Cerebellar nuclear complex (tissue), 1 donor: ENCODE measurements at regions not wholly inside any gene's neighbourhood (a gene's known extent, or its start where the extent isn't known, plus 50 kb on each side); places are given as distances from the start of the nearest gene placed in this dataset.

Experiments
- DNase-seq, 2 experiments: peaks; one replicate each; lab custom pipeline; 2025; lab: John Stamatoyannopoulos, UW

DNA sequence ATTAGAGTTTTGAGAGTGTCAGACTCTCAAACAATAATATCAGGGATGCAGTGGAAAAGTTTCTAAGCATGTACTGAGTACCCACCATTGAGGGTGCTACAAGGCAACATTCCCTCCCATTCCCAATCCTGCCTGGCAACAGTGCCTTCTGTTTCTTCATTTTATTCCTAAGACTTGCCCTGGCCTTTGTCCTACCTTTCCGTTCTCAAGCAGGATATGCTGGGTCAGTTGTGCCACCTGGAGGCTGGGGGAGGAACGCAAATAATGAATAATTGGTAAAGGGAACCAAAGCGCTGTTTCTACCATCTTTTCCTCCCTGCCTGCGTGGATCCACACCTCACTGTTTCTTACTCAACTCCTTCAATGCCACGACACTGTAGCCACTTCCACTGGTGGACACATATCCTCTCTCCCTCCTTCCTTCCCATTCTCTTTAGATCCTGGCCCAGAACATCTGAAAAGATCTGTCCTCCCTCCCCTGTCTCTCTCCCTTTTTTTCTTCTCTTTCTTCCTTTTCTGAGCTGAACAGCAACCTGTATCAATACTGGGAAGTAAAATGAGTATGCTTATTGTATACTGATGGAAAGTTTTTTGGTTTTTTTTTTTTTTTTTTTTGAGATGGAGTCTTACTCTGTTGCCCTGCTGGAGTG, 149.5 kb downstream of the C9orf152 start:
- no peak for DNase-seq

- no peak for DNase-seq
These were observed 148.5 kb downstream of the C9orf152 start for GRCh38 chr9:110059461-110059860.

DNA sequence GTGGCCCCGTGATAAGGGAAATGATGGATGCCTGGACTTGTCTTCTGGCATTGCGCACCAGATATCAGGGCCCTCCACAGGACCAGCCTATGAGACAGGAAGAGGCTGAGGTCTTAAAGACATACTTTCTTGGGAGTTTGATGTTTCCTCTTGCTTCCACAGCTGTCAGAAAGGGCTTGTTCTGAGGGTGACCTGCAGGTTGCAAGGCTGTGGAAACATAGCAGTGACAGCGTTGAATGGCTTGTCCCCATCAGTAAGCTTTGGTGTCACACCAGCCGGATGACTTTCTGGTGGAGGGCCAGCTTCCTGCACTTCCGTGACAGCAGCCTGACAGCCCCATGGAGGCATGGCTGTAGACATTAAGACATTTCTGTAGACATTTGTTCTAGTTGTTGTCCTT, 143.2 kb downstream of the C9orf152 start:
- DNase-seq = no peak

GRCh38 chr9:110065532-110065931, 142.4 kb downstream of the C9orf152 start:
- DNase-seq = no peak

DNA sequence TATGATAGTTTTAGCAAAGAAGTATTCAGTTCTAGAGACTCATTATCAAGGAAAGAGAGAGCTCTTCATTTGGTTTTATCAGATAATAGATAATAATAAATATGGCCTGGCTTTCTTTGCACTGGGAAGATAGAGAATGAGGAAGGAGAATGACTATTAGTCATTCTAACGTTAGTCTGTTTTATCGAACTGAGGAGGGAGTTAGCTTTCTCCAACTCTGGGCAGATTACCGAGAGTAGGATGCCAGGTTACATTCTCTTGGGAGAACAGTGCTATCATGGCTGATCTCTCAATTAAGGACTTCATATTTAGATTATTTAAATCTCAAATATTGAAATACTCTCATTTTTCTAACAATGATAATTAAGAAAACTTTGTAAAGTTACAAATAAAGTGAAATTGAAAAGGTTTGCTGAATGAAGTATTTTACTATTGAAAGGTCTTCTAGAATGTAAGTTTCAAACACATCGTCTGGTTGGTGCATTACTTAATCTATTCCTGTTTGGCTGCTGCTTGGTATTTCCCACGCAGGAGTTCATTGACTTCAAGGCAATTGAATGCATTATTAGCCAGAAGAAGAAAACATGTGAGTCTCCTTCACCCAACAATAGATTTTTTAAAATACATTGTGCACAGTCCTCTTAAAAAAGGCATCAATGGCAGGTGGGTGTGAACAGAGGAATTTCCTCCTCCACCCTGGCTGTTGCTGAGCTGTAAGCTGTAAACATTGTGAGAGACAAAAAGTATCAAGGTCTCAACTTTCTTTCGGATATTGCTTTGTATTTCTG, 140.8 kb downstream of the C9orf152 start:
- DNase-seq = no peak

GRCh38 chr9:110068212-110068611, 139.7 kb downstream of the C9orf152 start:
- DNase-seq = no peak

DNA sequence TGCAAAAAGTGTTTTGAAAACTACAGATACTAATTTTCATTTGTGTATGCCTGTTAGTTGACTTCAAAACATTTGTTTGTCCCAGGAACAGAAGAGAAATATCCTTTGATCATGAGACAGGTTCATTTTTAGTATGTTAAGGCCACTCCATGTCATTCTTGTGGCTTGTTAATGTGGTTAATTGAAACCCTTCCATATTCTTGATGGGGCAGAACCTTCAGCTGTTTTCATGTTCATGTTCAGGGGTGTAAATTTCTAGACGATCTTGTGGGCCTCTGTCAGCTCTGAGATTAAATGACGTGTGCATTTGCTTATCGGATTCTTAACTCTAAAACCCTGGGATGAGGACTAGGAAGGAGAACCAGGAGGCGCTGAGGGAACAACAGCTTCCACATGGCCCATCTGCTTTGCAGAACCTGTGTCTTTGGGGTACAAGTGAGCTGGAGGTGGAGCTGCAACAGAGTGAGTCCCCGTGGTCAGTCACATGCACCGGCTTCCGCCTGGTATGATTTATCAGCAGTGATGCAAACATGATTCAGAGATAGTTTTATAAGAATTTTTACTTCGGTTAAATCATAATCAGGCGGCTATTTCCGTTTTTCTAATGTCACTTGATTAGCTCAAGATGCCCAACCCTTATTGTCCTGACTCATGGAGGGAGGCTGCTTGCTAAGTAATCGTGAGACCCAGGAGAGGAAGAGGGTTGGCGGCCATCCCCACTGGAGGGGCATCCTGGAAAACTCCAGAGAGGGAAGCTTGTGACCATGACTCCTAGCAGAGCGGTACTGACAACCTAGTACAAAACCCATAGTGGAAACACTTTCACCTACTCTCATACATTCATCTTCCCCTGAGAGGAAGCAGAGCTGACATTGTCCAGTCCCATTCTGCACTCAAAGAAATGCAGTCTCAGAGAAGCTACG, 138.4 kb downstream of the C9orf152 start:
- DNase-seq = no peak

- DNase-seq = no peak
These were observed 135.2 kb downstream of the C9orf152 start for GRCh38 chr9:110072597-110073355.

GRCh38 chr9:110073356-110073905, 134.5 kb downstream of the C9orf152 start:
- DNase-seq = no peak

GRCh38 chr9:110076894-110077725, 130.8 kb downstream of the C9orf152 start:
- DNase-seq = no peak

GRCh38 chr9:110077925-110078324, 130.0 kb downstream of the C9orf152 start:
- DNase-seq = no peak

DNA sequence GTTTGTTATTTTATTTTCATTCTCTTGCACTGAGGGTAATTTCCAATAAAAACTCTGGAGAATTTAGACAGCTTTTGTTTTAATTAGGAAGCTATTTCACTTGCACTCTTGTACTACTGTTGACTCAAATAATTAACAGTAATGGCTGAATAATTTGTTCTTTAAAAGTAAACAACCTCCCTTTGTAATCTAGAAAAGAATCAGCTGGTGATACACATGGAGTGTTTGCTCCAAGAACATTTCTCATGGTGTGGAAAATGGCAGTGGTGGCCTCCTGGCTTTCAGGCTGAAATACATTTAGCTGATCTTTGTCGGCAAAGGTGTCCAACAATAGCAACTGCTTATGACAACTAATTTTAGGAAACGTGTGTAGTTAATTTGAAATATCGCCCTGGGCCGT, 129.4 kb downstream of the C9orf152 start:
- no peak for DNase-seq

GRCh38 chr9:110081395-110081794, 126.6 kb downstream of the C9orf152 start:
- no peak for DNase-seq

GRCh38 chr9:110083866-110084265, 124.1 kb downstream of the C9orf152 start:
- DNase-seq = no peak

- no peak for DNase-seq
These were observed 121.4 kb downstream of the C9orf152 start for GRCh38 chr9:110086537-110086936.

DNA sequence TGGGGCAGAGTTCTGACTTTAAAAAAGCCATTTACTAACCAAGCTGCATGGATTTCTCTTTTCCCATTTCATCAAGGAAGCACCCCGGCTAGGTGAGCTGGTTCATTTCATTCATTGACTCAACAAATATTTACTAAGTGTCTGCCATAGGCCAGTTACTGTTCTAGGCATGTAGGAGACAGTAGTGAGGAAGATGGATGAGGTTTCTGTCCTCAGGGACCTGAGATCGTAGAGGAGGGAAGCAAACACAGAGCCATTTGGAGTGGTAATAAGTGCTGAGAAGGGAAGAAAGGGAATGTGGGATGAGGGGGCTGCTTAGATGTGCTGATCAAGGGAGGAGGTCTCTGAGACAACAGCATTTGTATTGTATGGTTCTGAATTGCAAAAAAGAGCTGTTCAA, 120.4 kb downstream of the C9orf152 start:
- no peak for DNase-seq

- no peak for DNase-seq
These were observed 119.9 kb downstream of the C9orf152 start for GRCh38 chr9:110088099-110088498.

DNA sequence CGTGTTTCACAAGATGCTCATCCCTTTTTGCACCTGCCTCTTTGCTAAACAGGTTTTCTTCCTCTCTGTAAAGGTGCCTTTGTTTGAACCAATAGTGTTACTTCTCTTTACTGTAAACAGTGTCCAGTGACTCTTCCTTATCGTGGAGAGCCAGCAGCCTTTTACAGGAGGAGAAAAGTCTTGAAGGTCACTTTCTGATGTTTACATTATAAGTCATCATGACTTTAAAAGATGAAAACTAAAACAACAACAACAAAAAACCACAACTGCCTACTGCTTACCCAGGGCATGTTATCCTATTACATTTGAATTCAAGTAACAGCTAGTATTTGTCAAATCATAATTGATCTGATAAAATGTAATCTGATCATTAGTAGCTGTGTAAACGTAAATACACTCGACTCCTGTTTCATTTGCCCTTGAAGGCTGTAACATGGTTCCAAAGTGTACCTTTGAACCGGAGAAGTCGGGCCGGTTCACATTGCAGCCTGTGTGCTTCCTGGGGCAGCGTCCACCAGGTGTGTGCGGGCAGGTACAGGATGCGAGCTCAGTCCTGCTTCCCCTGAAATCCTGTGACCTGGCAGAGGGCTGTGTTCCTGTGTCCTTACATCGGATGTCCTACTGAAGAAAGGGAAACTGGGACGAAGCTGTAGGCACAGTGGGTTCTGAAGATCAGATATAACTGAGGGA, 118.1 kb downstream of the C9orf152 start:
- no peak for DNase-seq

GRCh38 chr9:110092792-110093191, 115.2 kb downstream of the C9orf152 start:
- DNase-seq = no peak

GRCh38 chr9:110093417-110093816, 114.5 kb downstream of the C9orf152 start:
- no peak for DNase-seq
